ENCODE measurements at regions not wholly inside any gene's neighbourhood (a gene's known extent, or its start where the extent isn't known, plus 50 kb on each side); places are given as distances from the start of the nearest gene placed in this dataset.

- no peak for DNase-seq
Observed at GRCh38 chr5:143484601-143485000, 81.1 kb upstream of the NR3C1 start.

- no peak for DNase-seq
Observed at GRCh38 chr5:143481697-143482531, 78.4 kb upstream of the NR3C1 start.

- DNase-seq, result no peak
Observed at GRCh38 chr5:143480001-143480400, 76.5 kb upstream of the NR3C1 start.

GRCh38 chr5:143479394-143479793 is 75.9 kb upstream of the NR3C1 start:
- no peak for DNase-seq

- DNase-seq, result no peak
Observed at GRCh38 chr5:143476601-143477211, 73.2 kb upstream of the NR3C1 start.

GRCh38 chr5:143474616-143475015 is 71.1 kb upstream of the NR3C1 start:
- no peak for DNase-seq

- no peak for DNase-seq
Observed at GRCh38 chr5:143473481-143473880, 70.0 kb upstream of the NR3C1 start.

GRCh38 chr5:143472576-143472975 is 69.1 kb upstream of the NR3C1 start:
- no peak for DNase-seq

GRCh38 chr5:143471666-143472464 is 68.4 kb upstream of the NR3C1 start:
- DNase-seq, result no peak

- DNase-seq, result no peak
Observed at GRCh38 chr5:143471041-143471509, 67.6 kb upstream of the NR3C1 start.

- DNase-seq, result no peak
Observed at GRCh38 chr5:143470120-143470519, 66.6 kb upstream of the NR3C1 start.

GRCh38 chr5:143469125-143469524 is 65.6 kb upstream of the NR3C1 start:
- no peak for DNase-seq

GRCh38 chr5:143466632-143467031 is 63.1 kb upstream of the NR3C1 start:
- no peak for DNase-seq

GRCh38 chr5:143464723-143465490 is 61.4 kb upstream of the NR3C1 start:
- DNase-seq, result no peak

- no peak for DNase-seq
Observed at GRCh38 chr5:143462431-143462830, 58.9 kb upstream of the NR3C1 start.

- DNase-seq, result no peak
Observed at GRCh38 chr5:143459433-143459832, 55.9 kb upstream of the NR3C1 start.

- DNase-seq, result no peak
Observed at GRCh38 chr5:143456952-143457547, 53.6 kb upstream of the NR3C1 start.

GRCh38 chr5:143454936-143455516 is 51.5 kb upstream of the NR3C1 start:
- DNase-seq, result peak; percentile 94

- DNase-seq, result no peak
Observed at GRCh38 chr5:143453720-143454119, 50.2 kb upstream of the NR3C1 start.
